A549 (cell line): ENCODE measurements at regions not wholly inside any gene's neighbourhood (a gene's known extent, or its start where the extent isn't known, plus 50 kb on each side); places are given as distances from the start of the nearest gene placed in this dataset.

Experiments used
- ATAC-seq, 2 experiments: fragments of 200-7000 bp in 1 of 2; fragments of >200 bp in 1 of 2; cut with Nextera tagmentation in 1 of 2; cut with Tn5 transposase in 1 of 2; 3 replicates each; pipeline versions ENCODE4 v1.8.0 to v1.9.1; 2018 to 2020; ENCODE audit warnings: mild to moderate bottlenecking in 1 of 2, moderate library complexity in 1 of 2
- CTCF ChIA-PET: fragments of 300-600 bp; sonication (Branson Sonifier 250); formaldehyde crosslinking; extraction: SDS; loops from one replicate; lab custom pipeline; 2021; ENCODE audit warnings: antibody characterized with exemption, inconsistent platforms; lab: Yijun Ruan, JAX
- POLR2A ChIA-PET: fragments of 350-600 bp; formaldehyde crosslinking; extraction: SDS; loops from one replicate; lab custom pipeline; 2021; ENCODE audit warnings: antibody characterized with exemption, inconsistent platforms; lab: Yijun Ruan, JAX
- DNase-seq, 2 experiments: peaks; one replicate each; pipeline versions ENCODE4 v3.0.0 to v3.0.0-alpha.2; 2011 to 2016; ENCODE audit warnings: low read depth in 1 of 2, low spot score in 1 of 2
- FAIRE-seq: peaks from 2 replicates; lab custom pipeline; 2011; peaks lifted over from hg19 to GRCh38; lab: Jason Lieb, UNC
- H3K27ac ChIP-seq, 2 experiments: fragments of >200 bp; sonication (Bioruptor Twin); formaldehyde crosslinking; 3 replicates each; pipeline ENCODE4 v1.5.1; 2016 to 2017
- H3K4me1 ChIP-seq: fragments of >200 bp; sonication (Bioruptor Twin); formaldehyde crosslinking; 3 replicates; pipeline ENCODE4 v1.6.1; 2016
- H3K4me2 ChIP-seq: fragments of >200 bp; sonication (Bioruptor Twin); formaldehyde crosslinking; 3 replicates; pipeline ENCODE4 v1.6.1; 2016
- H3K4me3 ChIP-seq: fragments of >200 bp; sonication (Bioruptor Twin); formaldehyde crosslinking; 3 replicates; pipeline ENCODE4 v1.5.1; 2016
- H3K9me3 ChIP-seq: fragments of >200 bp; sonication (Bioruptor Twin); formaldehyde crosslinking; 3 replicates; pipeline ENCODE4 v1.6.1; 2016
- BHLHE40 ChIP-seq: IDR thresholded peaks from 2 replicates; pipeline ENCODE4 v1.6.1; 2012; ENCODE audit warnings: low read depth, low read length, inconsistent platforms
- EHF ChIP-seq: fragments of 250-450 bp; sonication (Bioruptor Pico); IDR thresholded peaks from 2 replicates; pipeline ENCODE4 v1.5.0; 2020; ENCODE audit warnings: mild to moderate bottlenecking
- GATA3 ChIP-seq: IDR thresholded peaks from 2 replicates; pipeline ENCODE4 v1.6.1; 2012; ENCODE audit warnings: borderline replicate concordance
- HDAC2 ChIP-seq: fragments of 200-600 bp; sonication (generic); IDR thresholded peaks from 2 replicates; pipeline ENCODE4 v1.6.1; 2016
- HOXB13 ChIP-seq: fragments of 250-450 bp; sonication (Bioruptor Pico); IDR thresholded peaks from 2 replicates; pipeline ENCODE4 v1.5.0; 2020; ENCODE audit warnings: low read depth, mild to moderate bottlenecking, moderate library complexity
- HOXB5 ChIP-seq: fragments of 250-450 bp; sonication (Bioruptor Pico); IDR thresholded peaks from 2 replicates; pipeline ENCODE4 v1.5.0; 2020; ENCODE audit warnings: mild to moderate bottlenecking, moderate library complexity
- JUNB ChIP-seq: fragments of >200 bp; sonication (Bioruptor Twin); formaldehyde crosslinking; IDR thresholded peaks from 2 replicates; pipeline ENCODE4 v1.6.1; 2016
- KDM1A ChIP-seq: fragments of 200-600 bp; sonication (generic); IDR thresholded peaks from 2 replicates; pipeline ENCODE4 v1.6.1; 2016; ENCODE audit warnings: low read depth, mild to moderate bottlenecking
- MAFK ChIP-seq: fragments of 450-650 bp; IDR thresholded peaks from 2 replicates; pipeline ENCODE4 v1.6.1; 2014; ENCODE audit not compliant: partially characterized antibody
- NPAS2 ChIP-seq: fragments of 250-450 bp; sonication (Bioruptor Pico); IDR thresholded peaks from 2 replicates; pipeline ENCODE4 v1.8.0; 2022; ENCODE audit warnings: mild to moderate bottlenecking, moderate library complexity, borderline replicate concordance
- NR3C1 ChIP-seq: fragments of >200 bp; sonication (Bioruptor Twin); formaldehyde crosslinking; IDR thresholded peaks from 3 replicates; pipeline ENCODE4 v1.6.1; 2017
- RCOR1 ChIP-seq: fragments of 150-350 bp; IDR thresholded peaks from 2 replicates; pipeline ENCODE4 v1.6.1; 2014; ENCODE audit warnings: antibody characterized with exemption, low read length, low read depth
- RFX5 ChIP-seq: fragments of 450-650 bp; IDR thresholded peaks from 2 replicates; pipeline ENCODE4 v1.7.1; 2014; ENCODE audit warnings: antibody characterized with exemption, mild to moderate bottlenecking, moderate library complexity
- RNF2 ChIP-seq: fragments of 200-600 bp; sonication (generic); IDR thresholded peaks from 2 replicates; pipeline ENCODE4 v1.6.1; 2016; ENCODE audit warnings: low read depth, mild to moderate bottlenecking, antibody characterized with exemption, moderate library complexity, borderline replicate concordance
- WGBS: methylation state at CpG from one replicate; pipeline ENCODE4 v1.1.6; 2017; ENCODE audit errors: missing lambda C conversion rate; 5-methylcytosine and 5-hydroxymethylcytosine counted together
- TF ChIP-seq, protein P1 (sequence below): fragments of 450-650 bp; IDR thresholded peaks from 2 replicates; pipeline ENCODE4 v1.6.1; 2014; ENCODE audit warnings: antibody characterized with exemption
- TF ChIP-seq, protein P2 (sequence below): fragments of >200 bp; sonication (Bioruptor Twin); formaldehyde crosslinking; IDR thresholded peaks from 3 replicates; pipeline ENCODE4 v1.5.1; 2016
- TF ChIP-seq, protein P3 (sequence below): fragments of >200 bp; sonication (Bioruptor Twin); formaldehyde crosslinking; IDR thresholded peaks from 2 replicates; pipeline ENCODE4 v1.6.1; 2016
- TF ChIP-seq, protein P4 (sequence below): IDR thresholded peaks from 2 replicates; pipeline ENCODE4 v1.6.1; 2012; ENCODE audit warnings: low read depth, borderline replicate concordance
- TF ChIP-seq, protein P5 (sequence below): fragments of 150-350 bp; IDR thresholded peaks from 2 replicates; pipeline ENCODE4 v1.6.1; 2014; ENCODE audit warnings: low read depth, mild to moderate bottlenecking, low read length
- TF ChIP-seq, protein P6 (sequence below): fragments of 250-450 bp; sonication (Bioruptor Pico); IDR thresholded peaks from 2 replicates; pipeline ENCODE4 v1.5.0; 2020; ENCODE audit warnings: low read depth, mild to moderate bottlenecking, moderate library complexity

DNA sequence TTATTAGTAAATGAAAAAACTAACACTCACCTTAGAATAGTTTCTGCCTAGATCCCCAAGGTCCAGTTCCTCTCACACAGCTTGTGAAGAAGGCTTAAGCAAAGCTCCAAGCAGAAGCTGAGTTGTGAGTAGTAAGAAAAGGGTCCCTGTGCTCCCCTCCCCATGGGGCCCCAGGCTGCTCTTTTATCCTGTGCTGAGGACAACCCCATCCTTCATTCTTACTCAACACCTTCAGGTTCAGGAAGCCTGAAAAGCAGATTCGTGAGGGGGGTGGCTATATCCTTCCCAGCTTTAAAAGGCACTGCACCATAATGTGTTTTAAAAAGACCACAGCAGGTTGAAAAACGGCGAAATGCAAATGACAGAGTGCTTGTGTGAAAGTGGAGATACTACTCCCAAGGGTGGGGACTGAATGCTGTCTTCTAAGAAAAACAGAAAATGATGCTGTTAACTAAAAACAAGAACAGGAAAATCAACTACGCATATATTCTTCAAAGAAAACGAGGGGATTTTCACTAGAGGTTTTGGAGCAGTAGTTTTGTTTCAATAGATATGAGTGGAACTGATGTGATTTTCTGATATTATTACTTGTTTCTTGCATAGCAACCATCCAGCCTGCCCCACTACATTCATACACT lies 182.7 kb downstream of the KTN1 start:
- no peak for ATAC-seq
- no peak for TF ChIP-seq GATA3
- no peak for TF ChIP-seq NR3C1
- no peak for TF ChIP-seq RNF2
- TF ChIP-seq, protein P1, sequence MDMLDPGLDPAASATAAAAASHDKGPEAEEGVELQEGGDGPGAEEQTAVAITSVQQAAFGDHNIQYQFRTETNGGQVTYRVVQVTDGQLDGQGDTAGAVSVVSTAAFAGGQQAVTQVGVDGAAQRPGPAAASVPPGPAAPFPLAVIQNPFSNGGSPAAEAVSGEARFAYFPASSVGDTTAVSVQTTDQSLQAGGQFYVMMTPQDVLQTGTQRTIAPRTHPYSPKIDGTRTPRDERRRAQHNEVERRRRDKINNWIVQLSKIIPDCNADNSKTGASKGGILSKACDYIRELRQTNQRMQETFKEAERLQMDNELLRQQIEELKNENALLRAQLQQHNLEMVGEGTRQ, result no peak
- TF ChIP-seq RCOR1, result no peak
- no peak for TF ChIP-seq RFX5
- TF ChIP-seq, protein P2, sequence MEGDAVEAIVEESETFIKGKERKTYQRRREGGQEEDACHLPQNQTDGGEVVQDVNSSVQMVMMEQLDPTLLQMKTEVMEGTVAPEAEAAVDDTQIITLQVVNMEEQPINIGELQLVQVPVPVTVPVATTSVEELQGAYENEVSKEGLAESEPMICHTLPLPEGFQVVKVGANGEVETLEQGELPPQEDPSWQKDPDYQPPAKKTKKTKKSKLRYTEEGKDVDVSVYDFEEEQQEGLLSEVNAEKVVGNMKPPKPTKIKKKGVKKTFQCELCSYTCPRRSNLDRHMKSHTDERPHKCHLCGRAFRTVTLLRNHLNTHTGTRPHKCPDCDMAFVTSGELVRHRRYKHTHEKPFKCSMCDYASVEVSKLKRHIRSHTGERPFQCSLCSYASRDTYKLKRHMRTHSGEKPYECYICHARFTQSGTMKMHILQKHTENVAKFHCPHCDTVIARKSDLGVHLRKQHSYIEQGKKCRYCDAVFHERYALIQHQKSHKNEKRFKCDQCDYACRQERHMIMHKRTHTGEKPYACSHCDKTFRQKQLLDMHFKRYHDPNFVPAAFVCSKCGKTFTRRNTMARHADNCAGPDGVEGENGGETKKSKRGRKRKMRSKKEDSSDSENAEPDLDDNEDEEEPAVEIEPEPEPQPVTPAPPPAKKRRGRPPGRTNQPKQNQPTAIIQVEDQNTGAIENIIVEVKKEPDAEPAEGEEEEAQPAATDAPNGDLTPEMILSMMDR, result no peak
- TF ChIP-seq HOXB13 (CRISPR knock-in tag), result no peak
- TF ChIP-seq HDAC2, result no peak
- TF ChIP-seq NPAS2 (CRISPR knock-in tag), result no peak
- TF ChIP-seq, protein P3, sequence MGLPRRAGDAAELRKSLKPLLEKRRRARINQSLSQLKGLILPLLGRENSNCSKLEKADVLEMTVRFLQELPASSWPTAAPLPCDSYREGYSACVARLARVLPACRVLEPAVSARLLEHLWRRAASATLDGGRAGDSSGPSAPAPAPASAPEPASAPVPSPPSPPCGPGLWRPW, result no peak
- no peak for TF ChIP-seq BHLHE40
- TF ChIP-seq MAFK, result no peak
- TF ChIP-seq, protein P4, sequence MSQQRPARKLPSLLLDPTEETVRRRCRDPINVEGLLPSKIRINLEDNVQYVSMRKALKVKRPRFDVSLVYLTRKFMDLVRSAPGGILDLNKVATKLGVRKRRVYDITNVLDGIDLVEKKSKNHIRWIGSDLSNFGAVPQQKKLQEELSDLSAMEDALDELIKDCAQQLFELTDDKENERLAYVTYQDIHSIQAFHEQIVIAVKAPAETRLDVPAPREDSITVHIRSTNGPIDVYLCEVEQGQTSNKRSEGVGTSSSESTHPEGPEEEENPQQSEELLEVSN, result no peak
- TF ChIP-seq, protein P5, sequence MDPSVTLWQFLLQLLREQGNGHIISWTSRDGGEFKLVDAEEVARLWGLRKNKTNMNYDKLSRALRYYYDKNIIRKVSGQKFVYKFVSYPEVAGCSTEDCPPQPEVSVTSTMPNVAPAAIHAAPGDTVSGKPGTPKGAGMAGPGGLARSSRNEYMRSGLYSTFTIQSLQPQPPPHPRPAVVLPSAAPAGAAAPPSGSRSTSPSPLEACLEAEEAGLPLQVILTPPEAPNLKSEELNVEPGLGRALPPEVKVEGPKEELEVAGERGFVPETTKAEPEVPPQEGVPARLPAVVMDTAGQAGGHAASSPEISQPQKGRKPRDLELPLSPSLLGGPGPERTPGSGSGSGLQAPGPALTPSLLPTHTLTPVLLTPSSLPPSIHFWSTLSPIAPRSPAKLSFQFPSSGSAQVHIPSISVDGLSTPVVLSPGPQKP, result no peak
- TF ChIP-seq JUNB, result no peak
- TF ChIP-seq HOXB5 (CRISPR knock-in tag), result no peak
- TF ChIP-seq KDM1A, result no peak
- TF ChIP-seq, all 56 proteins: peak for 0
- Histone ChIP-seq H3K4me2 (no peak overlapping the region), H3K9me3 (no peaks in the 10 kb centered on the region), H3K4me1 (peaks cover 18% of the 10 kb centered on the region), H3K4me3 (no peak overlapping the region), H3K27ac (no peak overlapping the region)
- CTCF ChIA-PET, result interaction anchor here (1.0 kb wide), 1 partner anchor 15 kb away, joined by 3 read pairs; no protein-coding TSS in a partner anchor
- no peak for FAIRE-seq
- POLR2A ChIA-PET, result no interaction called here
- no peak for DNase-seq
- 68% methylated on average over 5 of the region's 5 CpGs for WGBS

DNA sequence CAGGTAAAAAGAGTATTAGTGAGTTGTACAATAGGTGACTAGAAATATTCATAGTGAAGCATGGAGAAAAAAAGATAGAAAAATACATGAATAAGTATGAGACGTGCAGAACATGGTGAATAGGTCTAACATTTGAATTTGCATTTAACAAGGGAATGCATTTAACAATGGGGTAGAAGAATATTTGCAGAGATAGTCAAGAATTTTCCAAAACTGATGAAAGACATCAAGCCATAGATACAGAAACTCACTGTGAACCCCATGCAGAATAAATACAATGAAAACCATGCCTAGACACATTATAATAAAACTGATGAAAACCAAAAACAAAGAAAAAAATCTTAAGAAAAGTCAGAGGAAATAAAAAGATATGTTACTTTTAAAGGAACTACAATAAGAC lies 184.8 kb downstream of the KTN1 start:
- no peak for FAIRE-seq
- 12% methylated on average over 1 of the region's 1 CpG for WGBS

More for the DNA sequence above, 184.8 kb downstream of the KTN1 start:
- Histone ChIP-seq H3K4me2 (no peak overlapping the region), H3K4me3 (no peak overlapping the region), H3K27ac (no peak overlapping the region), H3K9me3 (no peaks in the 10 kb centered on the region), H3K4me1 (no peaks in the 10 kb centered on the region)
- TF ChIP-seq, protein P6, sequence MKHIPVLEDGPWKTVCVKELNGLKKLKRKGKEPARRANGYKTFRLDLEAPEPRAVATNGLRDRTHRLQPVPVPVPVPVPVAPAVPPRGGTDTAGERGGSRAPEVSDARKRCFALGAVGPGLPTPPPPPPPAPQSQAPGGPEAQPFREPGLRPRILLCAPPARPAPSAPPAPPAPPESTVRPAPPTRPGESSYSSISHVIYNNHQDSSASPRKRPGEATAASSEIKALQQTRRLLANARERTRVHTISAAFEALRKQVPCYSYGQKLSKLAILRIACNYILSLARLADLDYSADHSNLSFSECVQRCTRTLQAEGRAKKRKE (CRISPR knock-in tag), result no peak
- TF ChIP-seq, protein P2, result no peak
- TF ChIP-seq RCOR1, result no peak
- TF ChIP-seq, protein P3, result no peak
- TF ChIP-seq EHF (CRISPR knock-in tag), result no peak
- ATAC-seq (no peak), DNase-seq (no peak)
- POLR2A ChIA-PET, result no interaction called here
- CTCF ChIA-PET, result interaction anchor here (1.2 kb wide), 2 partner anchors 11 to 23 kb away, joined by 3 read pairs; no protein-coding TSS in a partner anchor
